ENCODE measurements at regions not wholly inside any gene's neighbourhood (a gene's known extent, or its start where the extent isn't known, plus 50 kb on each side); places are given as distances from the start of the nearest gene placed in this dataset.
A peak's percentile ranks its signal among the peaks of the same experiment; 100 is the strongest.

- Histone ChIP-seq H3K27ac (ENCODE audit: extremely low read depth, low read depth, low read length) (no peak overlapping the region), H3K4me3 (ENCODE audit: low read depth, low read length) (no peak overlapping the region), H3K9me3 (ENCODE audit: control insufficient read depth, insufficient read depth, low read depth, low read length) (no peaks in the 10 kb centered on the region), H3K4me1 (ENCODE audit: control insufficient read depth, insufficient read depth, low read length) (peaks cover 18% of the 10 kb centered on the region), H3K36me3 (ENCODE audit: control insufficient read depth in 2 of 2, insufficient read depth in 1 of 2, low read length in 2 of 2) (no peaks in the 10 kb centered on the region)
- ChIA-PET CTCF (no interaction called here), POLR2A (no interaction called here)
- TF ChIP-seq ZNF660 (tag by site-specific recombination; IDR thresholded peaks at IDR 0.05): 0 out of 2 replicates have a peak, but pooled peaks have one; percentile 34
- TF ChIP-seq MEIS1 (CRISPR knock-in tag; IDR thresholded peaks at IDR 0.05; ENCODE audit: borderline replicate concordance): no peak
- TF ChIP-seq ZBTB17 (tag by site-specific recombination; IDR thresholded peaks at IDR 0.05): peak; percentile 52
These were observed 447.6 kb upstream of the POU3F3 start for GRCh38 chr2:104406261-104406726.

- Histone ChIP-seq H3K27ac (ENCODE audit: extremely low read depth, low read depth, low read length) (peak overlapping the region; percentile 77; the same call in 1 of the 2 replicates), H3K36me3 (ENCODE audit: control insufficient read depth in 2 of 2, insufficient read depth in 1 of 2, low read length in 2 of 2) (no peaks in the 10 kb centered on the region), H3K4me1 (ENCODE audit: control insufficient read depth, insufficient read depth, low read length) (peaks cover 18% of the 10 kb centered on the region), H3K4me3 (ENCODE audit: low read depth, low read length) (no peak overlapping the region), H3K9me3 (ENCODE audit: control insufficient read depth, insufficient read depth, low read depth, low read length) (no peaks in the 10 kb centered on the region)
- ChIA-PET POLR2A (no interaction called here), CTCF (interaction anchor here (0.7 kb wide), 1 partner anchor 449 kb away, joined by 5 read pairs; no protein-coding TSS in a partner anchor)
- no peak for TF ChIP-seq ZNF830 (tag by site-specific recombination; IDR thresholded peaks at IDR 0.05; ENCODE audit: low read depth)
- no peak for TF ChIP-seq ZNF518A (tag by site-specific recombination; conservative IDR thresholded peaks at IDR 0.05; ENCODE audit: low read depth)
- no peak for TF ChIP-seq ZBTB7A (tag by site-specific recombination; IDR thresholded peaks at IDR 0.05; ENCODE audit: low read depth)
- TF ChIP-seq ZNF157 (tag by site-specific recombination; IDR thresholded peaks at IDR 0.05): no peak
- no peak for TF ChIP-seq ZBTB48 (tag by site-specific recombination; IDR thresholded peaks at IDR 0.05)
These were observed 446.3 kb upstream of the POU3F3 start for GRCh38 chr2:104407641-104408040.

GRCh38 chr2:104408266-104408665 lies 445.6 kb upstream of the POU3F3 start:
- CTCF ChIA-PET: no interaction called here
- Histone ChIP-seq H3K9me3 (ENCODE audit: control insufficient read depth, insufficient read depth, low read depth, low read length) (no peaks in the 10 kb centered on the region), H3K4me1 (ENCODE audit: control insufficient read depth, insufficient read depth, low read length) (peaks cover 18% of the 10 kb centered on the region), H3K4me3 (ENCODE audit: low read depth, low read length) (no peak overlapping the region), H3K27ac (ENCODE audit: extremely low read depth, low read depth, low read length) (peak overlapping the region; percentile 77), H3K36me3 (ENCODE audit: control insufficient read depth in 2 of 2, insufficient read depth in 1 of 2, low read length in 2 of 2) (no peaks in the 10 kb centered on the region)
- POLR2A ChIA-PET: interaction anchor here (0.7 kb wide), 1 partner anchor 208 kb away, joined by 3 read pairs; no protein-coding TSS in a partner anchor
- peak; percentile 66 for TF ChIP-seq TCF7L2 (IDR thresholded peaks at IDR 0.05; ENCODE audit: borderline replicate concordance, low read depth, low read length)
- peak; percentile 46; the same call in 1 of the 2 replicates for TF ChIP-seq ZBTB17 (tag by site-specific recombination; IDR thresholded peaks at IDR 0.05)
- peak; percentile 86 for TF ChIP-seq TRIM28 (IDR thresholded peaks at IDR 0.05; ENCODE audit: borderline replicate concordance, low read length)
- no peak for TF ChIP-seq ZNF658 (tag by site-specific recombination; IDR thresholded peaks at IDR 0.05)
- no peak for TF ChIP-seq ZNF26 (tag by site-specific recombination; IDR thresholded peaks at IDR 0.05)
- no peak for TF ChIP-seq ZNF776 (tag by site-specific recombination; IDR thresholded peaks at IDR 0.05; ENCODE audit: borderline replicate concordance)
- TF ChIP-seq ATF2 (tag by site-specific recombination; IDR thresholded peaks at IDR 0.05; ENCODE audit: low read depth): 0 out of 2 replicates have a peak, but pooled peaks have one; percentile 8
- TF ChIP-seq SETDB1 (IDR thresholded peaks at IDR 0.05; ENCODE audit: insufficient read length, low read length): peak; percentile 38
